Neural cell (in vitro differentiated cells): ENCODE measurements at regions not wholly inside any gene's neighbourhood (a gene's known extent, or its start where the extent isn't known, plus 50 kb on each side); places are given as distances from the start of the nearest gene placed in this dataset.

Experiments used
- H2AFZ ChIP-seq: fragments of 200-600, 300-800 bp; sonication (generic), shearing (Covaris generic); 2 replicates; pipeline ENCODE4 v1.6.0; 2014; ENCODE audit warnings: low read depth, mild to moderate bottlenecking, antibody characterized with exemption, low read length, moderate library complexity
- H3F3A ChIP-seq: fragments of 200-600 bp; shearing (Covaris generic); 2 replicates; pipeline ENCODE4 v1.6.1; 2016; ENCODE audit warnings: mild to moderate bottlenecking, moderate library complexity, mixed read lengths, antibody characterized with exemption, low read length; ENCODE audit not compliant: insufficient read depth, poor library complexity, severe bottlenecking
- H3K27ac ChIP-seq: fragments of 200-600, 300-800 bp; sonication (generic), shearing (Covaris generic); 2 replicates; pipeline ENCODE4 v1.5.1; 2014; ENCODE audit warnings: mild to moderate bottlenecking, low read length, moderate library complexity
- H3K27me3 ChIP-seq: fragments of 300-800, 200-600 bp; sonication (generic), shearing (Covaris generic); 2 replicates; pipeline ENCODE4 v1.6.0; 2014; ENCODE audit warnings: mild to moderate bottlenecking, low read depth, low read length, moderate library complexity; ENCODE audit not compliant: insufficient read depth
- H3K36me3 ChIP-seq: fragments of 300-800, 200-600 bp; sonication (generic), shearing (Covaris generic); 2 replicates; pipeline ENCODE4 v1.5.1; 2014; ENCODE audit warnings: mild to moderate bottlenecking, antibody characterized with exemption, low read length, moderate library complexity; ENCODE audit not compliant: insufficient read depth
- H3K4me2 ChIP-seq: fragments of 300-800, 200-600 bp; sonication (generic), shearing (Covaris generic); 2 replicates; pipeline ENCODE4 v1.6.0; 2014; ENCODE audit warnings: mild to moderate bottlenecking, low read length
- H3K4me3 ChIP-seq: fragments of 300-800, 200-600 bp; sonication (generic), shearing (Covaris generic); 2 replicates; pipeline ENCODE4 v1.5.1; 2014; ENCODE audit warnings: mild to moderate bottlenecking, low read length, moderate library complexity
- H3K79me2 ChIP-seq: fragments of 200-600 bp; shearing (Covaris generic); replicated peaks from 2 replicates; pipeline ENCODE4 v1.6.0; 2014; ENCODE audit warnings: mild to moderate bottlenecking, low read length, moderate library complexity; ENCODE audit not compliant: insufficient read depth
- H3K9ac ChIP-seq: fragments of 300-800, 200-600 bp; sonication (generic), shearing (Covaris generic); 2 replicates; pipeline ENCODE4 v1.6.1; 2016; ENCODE audit warnings: mild to moderate bottlenecking, low read length, mixed read lengths
- H3K9me2 ChIP-seq: fragments of 200-600 bp; shearing (Covaris generic); 2 replicates; pipeline ENCODE4 v1.6.1; 2016; ENCODE audit warnings: mild to moderate bottlenecking, low read length, mixed read lengths; ENCODE audit not compliant: insufficient read depth
- H3K9me3 ChIP-seq: fragments of 200-600, 300-800 bp; sonication (generic), shearing (Covaris generic); 2 replicates; pipeline ENCODE4 v1.6.1; 2016; ENCODE audit warnings: mild to moderate bottlenecking, mixed run types, low read length, moderate library complexity, mixed read lengths
- H4K20me1 ChIP-seq: fragments of 200-600 bp; shearing (Covaris generic); 2 replicates; pipeline ENCODE4 v1.6.1; 2016; ENCODE audit warnings: mild to moderate bottlenecking, mixed run types; ENCODE audit not compliant: insufficient read depth
- EP300 ChIP-seq: fragments of 450-650 bp; conservative IDR thresholded peaks from 2 replicates; pipeline ENCODE4 v1.6.1; 2014; ENCODE audit warnings: antibody characterized with exemption, mild to moderate bottlenecking, moderate library complexity; ENCODE audit not compliant: poor library complexity, severe bottlenecking
- EZH2 ChIP-seq: fragments of 200-600, 300-800 bp; shearing (Covaris generic), sonication (generic); IDR thresholded peaks from 2 replicates; pipeline ENCODE4 v1.6.1; 2014; ENCODE audit warnings: antibody characterized with exemption, low read length, borderline replicate concordance, mild to moderate bottlenecking; ENCODE audit not compliant: insufficient read depth, poor library complexity, severe bottlenecking
- MXI1 ChIP-seq: fragments of 450-650 bp; conservative IDR thresholded peaks from 2 replicates; pipeline ENCODE4 v1.6.1; 2014; ENCODE audit warnings: antibody characterized with exemption, mild to moderate bottlenecking; ENCODE audit not compliant: poor library complexity, severe bottlenecking
- POLR2AphosphoS5 ChIP-seq: IDR thresholded peaks from 2 replicates; pipeline ENCODE4 v1.6.1; 2012
- RAD21 ChIP-seq: fragments of 450-650 bp; conservative IDR thresholded peaks from 2 replicates; pipeline ENCODE4 v1.6.1; 2014; ENCODE audit warnings: antibody characterized with exemption, mild to moderate bottlenecking, moderate library complexity
- SMC3 ChIP-seq: fragments of 450-650 bp; conservative IDR thresholded peaks from 2 replicates; pipeline ENCODE4 v1.6.1; 2014; ENCODE audit warnings: antibody characterized with exemption, mild to moderate bottlenecking, moderate library complexity; ENCODE audit not compliant: poor library complexity
- TAF1 ChIP-seq: IDR thresholded peaks from 2 replicates; pipeline ENCODE4 v1.6.1; 2012; ENCODE audit warnings: low read depth
- TF ChIP-seq, protein P1 (sequence below): IDR thresholded peaks from 2 replicates; pipeline ENCODE4 v1.6.1; 2012; ENCODE audit warnings: borderline replicate concordance

DNA sequence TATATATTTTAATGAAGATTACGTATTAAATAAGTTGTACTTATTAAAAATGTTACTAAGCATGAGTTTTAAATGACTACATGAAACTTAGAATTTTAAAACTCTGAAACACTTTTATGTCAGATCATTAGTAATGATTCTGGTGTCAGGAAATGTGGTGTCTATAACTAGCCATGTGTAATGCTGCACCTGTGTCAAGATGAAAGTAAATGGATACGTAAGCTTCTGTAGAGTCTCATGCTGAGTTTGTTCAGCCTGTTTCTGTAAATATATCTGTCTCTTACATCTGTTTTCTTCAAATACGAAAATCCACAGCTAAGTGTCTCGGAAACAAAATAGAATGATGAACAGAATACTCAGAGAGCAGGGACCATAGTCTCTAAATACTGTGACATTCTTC, 278.0 kb upstream of the SMC2 start:
- Histone ChIP-seq H3K27ac (no peak overlapping the region), H3K9me2 (no peaks in the 10 kb centered on the region), H3K36me3 (no peaks in the 10 kb centered on the region), H3K79me2 (no peaks in the 10 kb centered on the region), H3K4me3 (no peak overlapping the region), H3K4me2 (no peak overlapping the region), H3K27me3 (no peaks in the 10 kb centered on the region), H3K9me3 (no peaks in the 10 kb centered on the region), H3F3A (no peaks in the 10 kb centered on the region), H3K9ac (no peak overlapping the region), H4K20me1 (no peaks in the 10 kb centered on the region), H2AFZ (no peak overlapping the region)
- TF ChIP-seq MXI1: no peak
- TF ChIP-seq POLR2AphosphoS5: peak; percentile 35

DNA sequence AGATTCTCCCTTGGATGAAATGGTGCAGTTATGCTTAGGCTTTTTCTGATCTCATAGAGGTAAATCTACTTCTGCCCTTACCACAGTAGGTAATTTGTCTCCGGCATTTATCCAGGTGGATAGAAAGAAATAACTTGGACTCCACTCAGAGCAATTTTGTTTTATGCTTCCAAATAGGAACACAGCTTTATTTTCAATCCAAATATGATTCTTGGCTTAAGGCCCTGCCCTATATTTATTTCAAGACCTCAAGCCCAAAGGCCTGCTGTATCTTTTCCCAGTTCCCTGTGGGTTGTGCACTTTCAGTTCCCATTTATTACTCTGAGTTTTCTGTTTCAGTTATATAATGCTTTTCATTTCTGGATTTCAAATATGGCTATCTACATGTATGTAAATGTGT, 274.2 kb upstream of the SMC2 start:
- Histone ChIP-seq H3K4me3 (no peak overlapping the region), H3K4me2 (no peak overlapping the region), H3K79me2 (no peaks in the 10 kb centered on the region), H3K27ac (no peak overlapping the region), H3K36me3 (no peaks in the 10 kb centered on the region), H3F3A (no peaks in the 10 kb centered on the region), H3K9me3 (no peaks in the 10 kb centered on the region), H2AFZ (no peak overlapping the region), H4K20me1 (no peaks in the 10 kb centered on the region), H3K27me3 (no peaks in the 10 kb centered on the region), H3K9ac (no peak overlapping the region), H3K9me2 (no peaks in the 10 kb centered on the region)
- TF ChIP-seq, protein P1, sequence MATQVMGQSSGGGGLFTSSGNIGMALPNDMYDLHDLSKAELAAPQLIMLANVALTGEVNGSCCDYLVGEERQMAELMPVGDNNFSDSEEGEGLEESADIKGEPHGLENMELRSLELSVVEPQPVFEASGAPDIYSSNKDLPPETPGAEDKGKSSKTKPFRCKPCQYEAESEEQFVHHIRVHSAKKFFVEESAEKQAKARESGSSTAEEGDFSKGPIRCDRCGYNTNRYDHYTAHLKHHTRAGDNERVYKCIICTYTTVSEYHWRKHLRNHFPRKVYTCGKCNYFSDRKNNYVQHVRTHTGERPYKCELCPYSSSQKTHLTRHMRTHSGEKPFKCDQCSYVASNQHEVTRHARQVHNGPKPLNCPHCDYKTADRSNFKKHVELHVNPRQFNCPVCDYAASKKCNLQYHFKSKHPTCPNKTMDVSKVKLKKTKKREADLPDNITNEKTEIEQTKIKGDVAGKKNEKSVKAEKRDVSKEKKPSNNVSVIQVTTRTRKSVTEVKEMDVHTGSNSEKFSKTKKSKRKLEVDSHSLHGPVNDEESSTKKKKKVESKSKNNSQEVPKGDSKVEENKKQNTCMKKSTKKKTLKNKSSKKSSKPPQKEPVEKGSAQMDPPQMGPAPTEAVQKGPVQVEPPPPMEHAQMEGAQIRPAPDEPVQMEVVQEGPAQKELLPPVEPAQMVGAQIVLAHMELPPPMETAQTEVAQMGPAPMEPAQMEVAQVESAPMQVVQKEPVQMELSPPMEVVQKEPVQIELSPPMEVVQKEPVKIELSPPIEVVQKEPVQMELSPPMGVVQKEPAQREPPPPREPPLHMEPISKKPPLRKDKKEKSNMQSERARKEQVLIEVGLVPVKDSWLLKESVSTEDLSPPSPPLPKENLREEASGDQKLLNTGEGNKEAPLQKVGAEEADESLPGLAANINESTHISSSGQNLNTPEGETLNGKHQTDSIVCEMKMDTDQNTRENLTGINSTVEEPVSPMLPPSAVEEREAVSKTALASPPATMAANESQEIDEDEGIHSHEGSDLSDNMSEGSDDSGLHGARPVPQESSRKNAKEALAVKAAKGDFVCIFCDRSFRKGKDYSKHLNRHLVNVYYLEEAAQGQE: no peak

GRCh38 chr9:103821115-103821514, 273.0 kb upstream of the SMC2 start:
- H3K27me3 ChIP-seq: no peaks in the 10 kb centered on the region
- H3K9ac ChIP-seq: no peak overlapping the region
- no peak overlapping the region for H3K4me3 ChIP-seq
- no peaks in the 10 kb centered on the region for H4K20me1 ChIP-seq
- no peak overlapping the region for H2AFZ ChIP-seq
- H3K27ac ChIP-seq: no peak overlapping the region
- no peaks in the 10 kb centered on the region for H3K9me3 ChIP-seq
- H3F3A ChIP-seq: no peaks in the 10 kb centered on the region
- H3K36me3 ChIP-seq: no peaks in the 10 kb centered on the region
- no peak overlapping the region for H3K4me2 ChIP-seq
- TF ChIP-seq MXI1: no peak
- no peak for TF ChIP-seq RAD21
- no peak for TF ChIP-seq SMC3
- TF ChIP-seq, protein P1: no peak
- no peak for TF ChIP-seq POLR2AphosphoS5
- no peak for TF ChIP-seq EZH2
- no peak for TF ChIP-seq EP300
- TF ChIP-seq TAF1: no peak
- H3K9me2 ChIP-seq: no peaks in the 10 kb centered on the region
- no peaks in the 10 kb centered on the region for H3K79me2 ChIP-seq
